GM12892 (cell line): ENCODE measurements at regions not wholly inside any gene's neighbourhood (a gene's known extent, or its start where the extent isn't known, plus 50 kb on each side); places are given as distances from the start of the nearest gene placed in this dataset.

ENCODE experiments used
- POLR2A ChIP-seq: IDR thresholded peaks from 2 replicates; pipeline ENCODE4 v1.6.1; 2011; ENCODE audit warnings: low read depth, low read length, control low read depth
- TAF1 ChIP-seq: IDR thresholded peaks from 2 replicates; pipeline ENCODE4 v1.6.1; 2011; ENCODE audit warnings: low read depth, mild to moderate bottlenecking, control low read depth, low read length, borderline replicate concordance

GRCh38 chr4:111556851-111557250, 588.4 kb upstream of the FAM241A start:
- TF ChIP-seq POLR2A (no peak), TAF1 (no peak)
